Posterior cingulate gyrus (tissue), 11 donors: ENCODE measurements at regions not wholly inside any gene's neighbourhood (a gene's known extent, or its start where the extent isn't known, plus 50 kb on each side); places are given as distances from the start of the nearest gene placed in this dataset.
"Not testable (repeated sequence)": the region's sequence is repeated elsewhere in the genome, so short reads cannot be mapped to it uniquely, and the experiment has no call there.

Experiments
- DNase-seq, 10 donors: peaks; one replicate each; pipeline versions ENCODE4 v3.0.0 to v3.0.0-alpha.2; 2020 to 2021; ENCODE audit warnings: mixed read lengths in 3 of 10
- intact Hi-C: fragments of 100-400 bp; cut with DNase I; formaldehyde crosslinking; loops from one replicate; pipeline ENCODE4 v1.15.1; 2023

DNA sequence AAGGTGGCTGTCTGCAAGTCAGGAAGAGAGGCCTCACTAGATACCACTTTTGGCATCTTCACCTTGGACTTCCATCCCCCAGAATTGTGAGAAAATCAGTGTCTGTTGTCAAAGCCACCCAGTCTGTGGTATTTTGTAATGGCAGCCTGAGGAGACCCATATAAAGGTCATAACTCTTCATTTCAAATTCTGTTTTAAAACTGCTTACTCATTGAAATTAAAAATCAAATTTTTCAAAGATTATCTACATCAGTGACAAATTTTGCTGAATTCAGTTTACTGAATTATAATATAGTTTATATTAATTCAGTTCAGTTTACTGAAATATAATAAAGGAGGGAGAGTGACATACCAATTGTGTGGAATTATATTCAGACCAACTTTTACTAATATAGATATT lies 133.1 kb upstream of the IL15 start:
- no peak for DNase-seq
- intact Hi-C loops = no loop called here

DNA sequence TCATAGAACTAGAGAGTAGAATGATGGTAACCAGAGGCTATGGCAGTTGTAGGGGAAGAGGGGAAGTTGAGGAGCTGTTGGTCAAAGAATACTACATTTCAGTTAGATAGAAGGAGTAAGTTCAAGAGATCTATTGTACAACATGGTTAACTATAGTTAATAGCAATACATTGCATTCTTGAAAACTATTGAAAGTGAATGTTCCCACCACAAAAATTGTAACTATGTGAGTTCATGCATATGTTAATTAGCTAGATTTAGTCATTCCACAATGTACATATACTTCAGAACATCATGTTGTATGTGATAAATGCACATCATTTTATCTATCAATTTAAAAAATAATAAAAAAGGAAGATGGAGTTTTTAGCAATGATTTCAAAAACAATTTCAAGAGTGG lies 125.3 kb upstream of the IL15 start:
- intact Hi-C loops = no loop called here
- no peak for DNase-seq

DNA sequence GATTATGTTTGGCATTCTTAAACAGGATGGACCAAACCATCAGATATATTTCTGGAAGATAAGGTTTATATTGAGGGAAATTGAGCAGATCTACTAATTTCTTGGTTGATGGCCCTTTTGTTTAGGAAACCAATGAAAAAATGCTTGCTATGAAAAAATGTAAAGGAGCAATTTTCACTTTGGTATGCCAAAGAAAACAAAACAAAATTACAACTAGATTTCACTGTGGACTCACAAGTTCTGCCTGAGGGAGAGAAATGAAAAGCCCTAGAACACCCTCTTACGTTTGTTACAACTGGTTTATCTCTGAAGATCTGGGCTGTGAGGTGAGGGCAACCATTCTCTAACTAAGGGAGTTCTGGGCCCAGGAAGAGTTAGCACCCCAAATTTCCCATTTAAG lies 122.5 kb upstream of the IL15 start:
- no peak for DNase-seq
- intact Hi-C loops = no loop called here

DNA sequence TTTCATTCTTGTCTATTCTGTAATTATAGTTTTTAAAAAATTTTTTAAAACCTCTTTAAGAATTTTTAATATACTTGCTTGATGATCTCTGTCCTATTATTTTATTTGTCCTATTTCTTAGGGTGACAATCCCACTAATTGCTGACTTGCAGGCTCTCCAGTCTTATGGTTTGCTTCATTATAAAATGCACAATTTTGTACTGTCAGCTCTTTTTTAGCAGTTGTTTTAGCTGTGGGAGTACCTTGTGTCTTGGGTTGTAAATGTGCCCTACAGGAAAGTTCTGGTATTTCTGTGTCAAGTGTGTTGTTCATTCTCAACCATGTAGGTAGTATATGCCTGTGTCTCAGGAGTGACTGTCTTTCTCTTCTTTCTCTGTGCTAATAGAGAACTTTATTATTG lies 118.2 kb upstream of the IL15 start:
- DNase-seq = no peak
- intact Hi-C loops = no loop called here

DNA sequence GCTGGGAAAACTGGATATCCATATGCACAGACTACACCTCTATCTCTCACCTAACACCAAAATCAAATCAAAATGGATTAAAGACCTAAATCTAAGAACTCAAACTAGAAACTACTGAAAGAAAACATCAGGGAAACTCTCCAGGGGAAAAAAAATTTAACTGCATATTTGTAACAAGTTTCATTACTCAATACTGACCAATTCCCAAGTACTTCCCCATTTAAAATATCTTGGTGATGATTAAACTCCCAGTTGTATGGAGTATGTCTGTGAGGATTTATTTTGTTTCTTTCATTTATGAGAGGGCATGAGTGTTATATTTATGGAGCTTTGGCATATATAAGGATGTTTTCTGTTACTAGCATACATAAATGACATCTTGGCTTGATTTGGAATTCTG lies 112.3 kb upstream of the IL15 start:
- intact Hi-C loops = loop anchor here (5.0 kb wide), 1 partner anchor 223 kb away; no protein-coding TSS in a partner anchor
- DNase-seq = no peak

DNA sequence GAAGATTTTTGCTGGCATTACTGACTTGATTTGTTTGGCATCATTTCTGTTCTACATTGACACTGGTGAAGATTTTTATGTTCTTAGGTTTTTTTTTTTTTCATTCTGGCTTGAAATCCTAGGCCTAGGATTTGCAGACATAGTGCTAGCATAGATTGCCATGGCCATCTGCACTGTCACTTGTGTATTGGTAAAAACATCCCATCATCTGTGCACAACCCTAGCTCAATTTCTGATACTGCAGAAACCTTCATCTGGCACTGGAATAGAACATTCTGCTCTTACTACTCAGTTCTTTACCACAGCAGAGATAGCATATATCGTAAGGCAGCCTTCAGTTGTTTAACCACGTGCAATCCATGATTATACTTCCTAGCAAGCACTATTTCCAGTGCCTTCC lies 111.5 kb upstream of the IL15 start:
- intact Hi-C loops = loop anchor here (5.0 kb wide), 1 partner anchor 222 kb away; no protein-coding TSS in a partner anchor
- no peak for DNase-seq

DNA sequence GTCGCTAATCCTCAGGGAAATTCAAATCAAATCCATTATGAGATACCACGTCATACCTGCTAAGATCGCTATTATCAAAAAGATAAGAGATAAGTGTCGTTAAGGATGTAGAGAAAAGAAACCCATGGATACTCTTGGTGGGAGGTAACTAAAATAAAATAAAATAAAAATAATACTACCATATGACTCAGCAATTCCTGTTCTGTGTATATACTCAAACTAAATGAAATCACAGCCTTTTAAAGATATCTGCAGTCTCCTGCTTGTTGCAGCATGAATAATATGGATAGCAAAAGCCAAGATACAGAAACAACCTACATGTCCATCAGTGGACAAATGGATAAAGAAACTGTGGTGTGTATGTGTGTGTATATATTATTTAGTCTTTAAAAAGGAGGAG lies 105.8 kb upstream of the IL15 start:
- DNase-seq = no peak
- intact Hi-C loops = no loop called here

DNA sequence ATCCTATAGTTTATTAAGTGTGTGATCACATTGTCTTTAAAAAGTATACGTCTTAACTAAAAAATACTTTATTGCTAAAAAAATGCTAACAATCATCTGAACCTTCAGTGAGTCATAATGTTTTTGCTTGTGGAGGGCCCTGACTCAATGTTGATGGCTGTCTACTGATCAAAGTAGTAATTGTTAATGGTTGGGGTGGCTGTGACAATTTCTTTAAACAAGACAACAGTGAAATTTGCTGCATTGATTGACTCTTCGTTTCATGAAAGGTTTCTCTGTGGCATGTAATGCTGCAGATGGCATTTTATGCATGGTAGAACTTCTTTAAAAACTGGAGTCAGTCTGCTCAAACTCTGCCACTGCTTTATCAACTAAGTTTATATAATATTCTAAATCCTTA lies 101.4 kb upstream of the IL15 start:
- DNase-seq = no peak
- intact Hi-C loops = no loop called here

DNA sequence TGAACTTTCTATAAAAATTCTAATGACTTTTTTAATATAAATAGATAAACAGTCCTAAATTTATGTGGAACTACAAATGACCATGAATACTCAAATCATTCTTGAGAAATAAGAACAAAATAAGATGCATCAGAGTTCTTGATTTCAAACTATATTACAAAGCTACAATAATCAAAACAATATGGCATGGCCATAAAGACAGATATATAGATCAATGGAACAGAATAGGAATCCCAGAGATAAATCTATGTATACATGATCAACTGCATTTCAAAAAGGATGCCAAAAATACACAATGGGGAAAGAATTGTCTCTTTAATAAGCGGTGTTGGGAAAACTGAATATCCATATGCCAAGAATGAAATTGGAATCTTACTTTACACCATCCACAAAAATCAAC lies 98.4 kb upstream of the IL15 start:
- DNase-seq = no peak
- intact Hi-C loops = no loop called here

DNA sequence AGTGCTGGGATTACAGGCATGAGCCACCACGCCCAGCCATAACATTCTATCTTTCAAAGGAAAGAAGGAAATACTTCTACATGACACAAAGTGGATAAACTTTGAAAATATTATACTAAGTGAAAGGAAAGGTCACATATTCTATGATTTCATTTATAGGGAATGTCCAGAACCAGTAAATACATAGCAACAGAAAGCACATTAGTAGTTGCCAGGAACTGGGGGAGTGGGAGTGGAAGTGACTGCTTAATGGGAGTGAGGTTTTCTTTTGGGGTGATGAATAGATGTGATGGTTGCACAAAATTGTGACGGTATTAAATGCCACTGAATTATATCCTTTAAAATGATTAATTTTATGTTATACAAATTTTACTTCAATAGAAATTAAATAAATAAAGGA lies 95.7 kb upstream of the IL15 start:
- intact Hi-C loops = no loop called here
- DNase-seq = no peak

DNA sequence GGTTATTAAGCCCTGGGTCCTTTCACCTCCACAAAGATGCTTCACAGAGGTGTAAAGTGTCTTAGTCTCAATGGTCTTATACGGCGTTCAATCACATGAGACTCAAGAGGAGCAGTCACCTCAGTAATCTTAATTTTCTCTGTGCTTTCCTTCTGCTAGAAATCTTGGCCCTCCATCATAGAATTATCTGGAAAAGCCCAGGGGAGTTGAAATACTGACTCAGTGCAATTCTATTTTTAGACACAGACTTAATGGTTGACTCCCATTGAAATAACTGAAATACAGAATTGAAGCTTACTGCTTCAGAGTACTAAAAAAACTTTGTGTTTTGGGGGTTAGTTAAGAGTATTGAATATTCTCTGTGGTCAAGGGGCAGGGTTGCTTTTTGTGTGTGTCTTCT lies 94.5 kb upstream of the IL15 start:
- no peak for DNase-seq
- intact Hi-C loops = no loop called here

DNA sequence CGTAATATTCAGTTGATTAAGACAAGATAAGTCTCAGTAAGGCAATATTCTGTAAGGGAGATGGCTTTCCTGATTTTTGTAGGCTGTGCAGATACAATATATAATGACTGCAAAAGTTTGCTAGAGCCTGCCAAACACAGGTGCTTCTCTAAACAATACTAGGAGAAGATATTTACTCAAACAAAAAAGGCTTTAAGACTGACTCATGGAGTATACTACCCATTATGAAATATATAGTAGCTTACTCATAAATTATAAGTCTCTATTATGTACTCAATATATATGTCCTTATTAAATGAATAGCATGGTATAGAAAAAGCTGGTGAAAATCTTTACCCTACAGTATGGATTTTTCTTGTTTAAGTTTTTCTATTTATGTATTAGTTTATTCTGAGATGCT lies 93.2 kb upstream of the IL15 start:
- intact Hi-C loops = no loop called here
- DNase-seq = no peak

DNA sequence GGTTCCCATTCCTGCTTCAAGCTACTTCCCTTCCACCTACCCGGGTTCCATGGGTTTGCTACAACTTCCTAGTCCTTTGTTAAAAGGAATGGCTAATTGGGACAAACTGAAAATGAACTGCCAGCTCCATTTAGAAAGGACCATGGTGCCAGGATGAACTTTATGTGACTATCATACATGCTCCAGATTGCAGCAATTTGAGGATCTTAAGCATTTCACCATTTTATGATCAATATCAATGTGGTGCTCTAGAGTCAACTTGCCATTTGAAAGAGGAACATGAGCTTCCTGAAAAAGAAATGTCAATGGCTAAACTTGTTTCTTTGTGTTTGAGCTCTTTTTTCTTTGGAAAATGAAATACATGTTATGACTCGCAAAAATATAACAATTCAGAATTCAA lies 92.7 kb upstream of the IL15 start:
- DNase-seq = no peak
- intact Hi-C loops = no loop called here

DNA sequence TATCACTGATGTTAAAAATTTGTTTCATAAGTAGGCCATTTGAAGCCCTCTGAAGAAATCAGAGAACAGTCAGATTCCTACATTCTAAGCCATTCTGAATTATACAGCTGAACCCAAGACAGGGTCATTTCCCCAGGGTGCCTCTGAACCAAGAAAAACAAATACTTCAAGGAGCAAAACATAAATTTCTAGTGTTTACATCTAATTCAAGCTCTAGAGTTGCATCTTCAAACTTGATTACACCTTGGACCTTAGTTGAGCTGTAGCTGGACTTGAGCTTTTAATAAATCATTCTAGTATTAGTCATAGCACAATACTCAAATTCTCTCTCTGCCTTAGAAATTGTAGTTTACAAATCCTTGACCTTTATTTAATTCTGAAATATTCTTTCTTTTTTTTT lies 87.6 kb upstream of the IL15 start:
- intact Hi-C loops = no loop called here
- no peak for DNase-seq

DNA sequence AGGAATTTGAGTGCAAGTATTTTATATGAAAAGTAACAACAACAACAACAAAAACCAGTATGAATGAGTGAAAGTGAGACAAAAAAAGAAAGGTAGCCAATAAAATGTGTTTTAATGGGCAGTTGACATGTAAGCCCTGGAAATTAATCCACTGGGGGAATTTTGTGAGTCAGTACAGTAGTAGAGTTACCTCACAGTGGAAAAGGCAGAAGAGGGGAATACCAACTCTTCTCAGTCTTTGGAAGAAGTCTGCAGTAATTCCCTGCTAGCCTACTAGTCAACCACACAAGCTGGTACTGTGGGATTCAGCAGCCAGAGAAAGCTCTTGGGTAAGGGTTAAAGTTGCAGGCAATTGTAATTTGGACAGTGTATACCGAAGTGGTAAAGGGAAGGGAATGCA lies 76.3 kb upstream of the IL15 start:
- DNase-seq = no peak
- intact Hi-C loops = no loop called here

DNA sequence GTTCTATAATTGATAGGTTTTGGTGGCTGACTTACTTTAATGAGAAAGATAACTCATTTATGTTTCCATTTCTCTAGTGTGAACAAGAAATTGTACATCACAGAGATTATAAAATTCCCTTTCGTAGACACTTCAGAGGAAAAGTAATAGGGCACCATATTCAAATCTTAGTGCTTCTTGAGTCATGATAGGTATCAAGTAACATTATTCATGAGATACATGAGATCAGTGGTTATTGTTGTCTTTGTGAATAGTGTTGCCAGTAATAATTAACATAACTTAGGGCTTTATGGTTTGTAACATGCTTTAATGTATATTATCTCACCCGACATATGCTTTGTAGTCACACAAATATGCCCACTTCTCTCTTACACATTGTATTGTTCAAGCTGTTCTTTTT lies 73.7 kb upstream of the IL15 start:
- intact Hi-C loops = no loop called here
- no peak for DNase-seq

DNA sequence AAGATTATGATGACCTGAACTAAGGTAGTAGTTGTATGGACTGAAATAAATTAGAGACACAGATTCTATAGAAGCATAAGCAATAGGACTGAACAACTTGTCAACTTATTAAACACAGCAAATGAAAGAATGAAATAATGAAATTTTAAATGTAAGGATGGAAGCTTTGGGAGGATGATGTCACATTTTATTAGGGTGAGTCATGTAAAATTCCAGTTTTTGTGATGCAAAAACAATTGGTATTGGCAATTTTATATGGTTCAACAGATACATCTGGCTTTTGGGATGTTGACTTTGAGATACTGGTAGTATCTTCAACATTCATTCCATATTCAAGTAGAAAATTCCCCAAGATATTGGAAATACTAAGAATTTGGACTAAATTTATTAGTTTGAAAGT lies 72.7 kb upstream of the IL15 start:
- intact Hi-C loops = no loop called here
- DNase-seq = no peak

DNA sequence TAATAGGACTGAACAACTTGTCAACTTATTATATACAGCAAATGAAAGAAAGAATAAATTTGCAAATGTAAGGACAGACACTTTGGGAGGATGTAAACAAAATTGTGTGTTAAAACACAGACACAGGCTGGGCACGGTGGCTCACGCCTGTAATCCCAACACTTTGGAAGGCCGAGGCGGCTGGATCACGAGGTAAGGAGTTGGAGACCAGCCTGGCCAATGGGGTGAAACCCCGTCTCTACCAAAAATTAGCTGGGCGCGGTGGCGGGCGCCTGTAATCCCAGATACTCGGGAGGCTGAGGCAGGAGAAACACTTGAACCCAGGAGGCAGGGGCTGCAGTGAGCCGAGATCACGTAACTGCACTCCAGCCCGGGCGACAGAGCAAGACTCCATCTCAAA lies 71.4 kb upstream of the IL15 start:
- peak in 1 of 10 donors; percentile 76 for DNase-seq
- intact Hi-C loops = not testable (repeated sequence)

DNA sequence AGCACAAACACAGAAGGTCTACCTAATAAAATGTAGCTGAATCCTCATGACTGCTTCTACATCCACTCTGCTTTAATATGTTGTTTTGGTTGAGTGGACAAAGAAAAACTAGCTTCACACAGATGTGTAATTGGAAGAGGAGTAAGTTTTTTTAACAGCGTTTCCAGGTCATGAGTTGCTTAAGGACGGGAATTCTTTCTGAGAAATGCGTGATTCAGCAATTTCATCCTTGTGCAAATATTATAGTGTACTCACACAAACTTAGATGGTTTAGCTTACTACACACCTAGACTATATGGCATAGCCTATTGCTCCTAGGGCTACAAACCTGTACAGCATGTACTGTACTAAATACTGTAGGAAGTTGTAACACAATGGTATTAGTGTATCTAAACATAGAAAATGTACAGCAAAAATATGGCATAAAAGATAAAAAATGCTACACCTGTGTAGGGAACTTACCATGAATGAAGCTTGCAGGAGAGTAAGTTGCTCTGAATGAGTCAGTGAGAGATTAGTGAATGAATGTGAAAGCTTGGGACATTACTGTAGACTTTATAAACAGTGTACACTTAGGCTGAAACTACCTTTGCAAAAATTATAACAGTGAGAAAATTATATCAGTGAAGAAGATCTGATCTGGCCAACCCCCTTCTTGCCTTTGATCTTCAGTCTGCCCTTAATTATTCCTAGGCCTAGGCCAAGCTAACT lies 70.8 kb upstream of the IL15 start:
- intact Hi-C loops = no loop called here
- DNase-seq = no peak

DNA sequence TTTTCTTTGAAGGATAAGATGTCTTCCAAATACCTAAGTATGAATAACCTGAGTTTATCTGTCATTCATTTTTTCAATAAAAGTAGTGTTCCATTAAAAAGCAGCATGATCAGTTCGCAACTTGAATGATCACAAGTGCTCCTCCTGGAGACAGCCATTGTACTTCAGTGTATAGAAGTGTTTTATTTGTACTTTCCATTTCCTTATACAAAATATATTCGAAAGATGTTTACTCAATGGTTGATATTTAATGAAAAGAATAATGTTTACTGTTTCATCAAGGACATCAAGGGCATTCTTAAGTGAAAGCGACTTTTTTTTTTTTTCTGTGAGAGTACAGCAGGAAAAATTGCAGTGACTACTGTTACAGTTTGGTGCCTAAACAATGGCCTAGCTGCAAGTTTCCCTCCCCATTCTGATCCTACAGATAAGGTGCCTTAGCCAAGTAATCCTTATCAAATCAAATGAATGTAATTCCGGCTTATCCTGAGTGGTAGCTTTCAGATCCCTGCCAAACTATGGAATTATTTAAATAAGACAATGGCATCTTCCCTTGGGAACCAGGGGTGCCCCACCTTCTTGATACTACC lies 69.0 kb upstream of the IL15 start:
- no peak for DNase-seq
- intact Hi-C loops = no loop called here

DNA sequence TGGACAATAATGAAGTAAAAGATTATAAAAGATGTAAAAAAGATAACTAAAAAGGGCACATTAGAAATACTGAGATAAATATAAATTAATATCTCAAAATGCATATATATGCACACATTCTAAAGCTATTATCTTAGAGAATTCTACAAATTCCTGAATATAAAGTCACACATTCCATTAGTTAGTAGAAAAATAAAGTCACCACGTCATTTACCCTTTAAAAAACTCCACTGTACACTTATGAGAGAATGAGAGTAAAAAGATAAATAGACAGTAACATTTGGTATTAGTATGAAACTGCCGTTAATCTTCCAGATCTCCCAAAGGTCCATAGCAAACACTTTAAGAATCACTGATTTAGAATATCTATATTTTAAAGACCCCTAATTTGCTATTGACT lies 67.2 kb upstream of the IL15 start:
- intact Hi-C loops = no loop called here
- no peak for DNase-seq

DNA sequence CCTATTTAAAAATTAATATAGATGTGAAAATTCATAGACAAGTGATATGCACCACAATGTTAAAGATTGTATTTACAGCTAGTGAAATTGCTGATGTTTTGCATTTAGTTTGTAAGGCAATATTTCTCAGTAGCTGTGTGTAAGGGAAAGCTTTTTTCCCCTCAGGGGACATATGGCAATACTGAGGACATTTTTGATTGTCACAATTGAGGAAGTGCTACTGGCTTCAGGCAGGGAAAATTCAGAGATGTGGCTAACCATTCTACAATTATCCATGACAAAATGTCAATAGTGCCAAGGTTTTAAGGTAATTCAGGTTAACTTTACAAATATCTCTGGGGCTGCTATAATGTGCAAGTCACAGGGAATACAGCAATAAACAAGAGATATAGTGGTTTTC lies 66.1 kb upstream of the IL15 start:
- no peak for DNase-seq
- intact Hi-C loops = no loop called here

DNA sequence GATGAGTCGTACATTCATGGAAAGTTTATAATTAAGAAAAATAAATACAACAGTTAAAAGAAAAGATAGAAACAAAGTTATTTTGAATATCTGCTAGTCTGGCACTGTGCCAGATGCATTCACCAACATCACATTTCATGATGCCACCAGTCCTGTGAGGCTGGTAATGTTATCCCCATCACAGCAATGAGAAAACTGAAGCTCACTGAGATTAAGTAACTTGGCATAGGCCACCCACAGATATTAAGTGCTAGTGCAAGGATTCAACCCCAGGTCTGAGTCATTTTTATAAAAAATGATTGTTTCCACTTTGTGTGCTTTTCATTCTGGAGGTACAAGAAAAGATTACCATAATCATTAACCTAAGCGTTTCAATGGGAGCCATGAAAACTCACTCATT lies 65.0 kb upstream of the IL15 start:
- no peak for DNase-seq
- intact Hi-C loops = no loop called here
